Endothelial cell of umbilical vein (primary cell): ENCODE measurements at regions not wholly inside any gene's neighbourhood (a gene's known extent, or its start where the extent isn't known, plus 50 kb on each side); places are given as distances from the start of the nearest gene placed in this dataset.

ENCODE experiments used
- BruUV-seq: library from RNA; stranded (reverse); fragments of 400-500 nt; replicated peaks from 2 replicates; lab custom pipeline; 2021; lab: Mats Ljungman, UMichigan
- CTCF ChIA-PET: fragments of 300-600, 350-600 bp; sonication (Branson Sonifier 250); formaldehyde crosslinking; loops from one replicate; lab custom pipeline; 2021; ENCODE audit warnings: antibody characterized with exemption, inconsistent platforms; lab: Charles Lee
- POLR2A ChIA-PET: fragments of 300-600, 350-600 bp; sonication (Branson Sonifier 250); formaldehyde crosslinking; loops from one replicate; lab custom pipeline; 2021; ENCODE audit warnings: antibody characterized with exemption, inconsistent platforms; lab: Charles Lee
- DNase-seq: peaks from one replicate; pipeline ENCODE4 v3.0.0-alpha.2; 2011; ENCODE audit warnings: low read depth, low spot score
- FAIRE-seq: peaks from 2 replicates; lab custom pipeline; 2011; peaks lifted over from hg19 to GRCh38; lab: Jason Lieb, UNC
- H2AFZ ChIP-seq: 2 replicates; pipeline ENCODE4 v1.6.0; 2012; ENCODE audit warnings: low read depth, low read length, control low read depth, inconsistent platforms
- H3K27ac ChIP-seq: 2 replicates; pipeline ENCODE4 v1.5.1; 2011; ENCODE audit warnings: low read depth, mild to moderate bottlenecking, control low read depth, low read length, moderate library complexity; ENCODE audit not compliant: insufficient read depth
- H3K27me3 ChIP-seq, 2 experiments: 2 replicates each; pipeline versions ENCODE4 v1.6.0 to v1.6.1; 2011; ENCODE audit warnings: low read length in 2 of 2, mixed read lengths in 1 of 2; ENCODE audit not compliant: control insufficient read depth in 2 of 2, insufficient read depth in 2 of 2
- H3K36me3 ChIP-seq, 2 experiments: 2 replicates in 1 of 2; 3 replicates in 1 of 2; pipeline ENCODE4 v1.5.1; 2011; ENCODE audit warnings: low read length in 2 of 2, mild to moderate bottlenecking in 1 of 2, moderate library complexity in 1 of 2; ENCODE audit not compliant: control insufficient read depth in 2 of 2, insufficient read depth in 2 of 2; ENCODE audit errors: extremely low read depth in 1 of 2
- H3K4me1 ChIP-seq: 3 replicates; pipeline ENCODE4 v1.5.1; 2011; ENCODE audit warnings: mild to moderate bottlenecking, low read length; ENCODE audit not compliant: control insufficient read depth, insufficient read depth; ENCODE audit errors: extremely low read depth
- H3K4me2 ChIP-seq: 2 replicates; pipeline ENCODE4 v1.6.1; 2011; ENCODE audit warnings: low read length, control low read depth, mixed read lengths; ENCODE audit not compliant: insufficient read depth
- H3K4me3 ChIP-seq, 3 experiments: fragments of 200-600 bp in 1 of 3; sonication (generic), shearing (Covaris generic) in 1 of 3; replicated peaks in 1 of 3; 2 replicates each; pipeline ENCODE4 v1.5.1; 2011 to 2016; ENCODE audit warnings: control low read depth in 3 of 3, low read length in 3 of 3, mild to moderate bottlenecking in 2 of 3, inconsistent platforms in 1 of 3, low read depth in 1 of 3, moderate library complexity in 1 of 3; ENCODE audit not compliant: insufficient read depth in 1 of 3
- H3K79me2 ChIP-seq: 2 replicates; pipeline ENCODE4 v1.6.0; 2012; ENCODE audit warnings: low read length, inconsistent platforms; ENCODE audit not compliant: control insufficient read depth, insufficient read depth
- H3K9ac ChIP-seq: replicated peaks from 2 replicates; pipeline ENCODE3; 2011; ENCODE audit warnings: low read length, control low read depth; ENCODE audit not compliant: insufficient read depth; ENCODE audit errors: extremely low read depth
- H3K9me1 ChIP-seq: replicated peaks from 3 replicates; pipeline ENCODE4 v1.6.0; 2011; ENCODE audit warnings: mild to moderate bottlenecking, low read length; ENCODE audit not compliant: control insufficient read depth, insufficient read depth; ENCODE audit errors: extremely low read depth
- H3K9me3 ChIP-seq: replicated peaks from 2 replicates; pipeline ENCODE4 v1.5.1; 2012; ENCODE audit warnings: low read length, inconsistent platforms; ENCODE audit not compliant: control insufficient read depth, insufficient read depth
- H4K20me1 ChIP-seq: replicated peaks from 2 replicates; pipeline ENCODE3; 2011; ENCODE audit warnings: mild to moderate bottlenecking, low read length; ENCODE audit not compliant: control insufficient read depth, insufficient read depth; ENCODE audit errors: extremely low read depth
- CTCF ChIP-seq, 2 donors: IDR thresholded peaks; 1 replicate in 1 of 2; 2 replicates in 1 of 2; pipeline ENCODE4 v1.5.1; 2011; ENCODE audit warnings: low read length in 2 of 2, mild to moderate bottlenecking in 2 of 2, moderate library complexity in 2 of 2, control low read depth in 1 of 2, inconsistent platforms in 1 of 2, low read depth in 1 of 2; ENCODE audit not compliant: insufficient read depth in 1 of 2; ENCODE audit errors: extremely low read depth in 1 of 2
- EZH2 ChIP-seq: IDR thresholded peaks from 2 replicates; pipeline ENCODE4 v1.6.1; 2012; ENCODE audit warnings: borderline replicate concordance, low read depth, mild to moderate bottlenecking, moderate library complexity, low read length, inconsistent platforms; ENCODE audit not compliant: severe bottlenecking
- FOS ChIP-seq: IDR thresholded peaks from 2 replicates; pipeline ENCODE4 v1.6.1; 2011; ENCODE audit warnings: mild to moderate bottlenecking, low read length, moderate library complexity, borderline replicate concordance; ENCODE audit not compliant: insufficient read depth
- GATA2 ChIP-seq: IDR thresholded peaks from 2 replicates; pipeline ENCODE4 v1.7.0; 2011; ENCODE audit warnings: low read depth, mild to moderate bottlenecking, moderate library complexity, mixed read lengths, low read length; ENCODE audit not compliant: insufficient read length, insufficient read depth
- JUN ChIP-seq: IDR thresholded peaks from 2 replicates; pipeline ENCODE4 v1.6.1; 2011; ENCODE audit warnings: borderline replicate concordance, low read depth; ENCODE audit not compliant: insufficient read length, insufficient read depth
- MAX ChIP-seq: IDR thresholded peaks from 2 replicates; pipeline ENCODE4 v1.6.1; 2011; ENCODE audit not compliant: insufficient read depth, insufficient read length
- MYC ChIP-seq: IDR thresholded peaks from one replicate; pipeline ENCODE4 v1.6.1; 2011; ENCODE audit warnings: mild to moderate bottlenecking, low read depth, low read length
- POLR2A ChIP-seq: IDR thresholded peaks from 2 replicates; pipeline ENCODE4 v1.6.1; 2012; ENCODE audit warnings: low read depth, mild to moderate bottlenecking, control low read depth, low read length
- POLR2AphosphoS5 ChIP-seq: IDR thresholded peaks from 2 replicates; pipeline ENCODE4 v1.6.1; 2012; ENCODE audit warnings: low read depth, mild to moderate bottlenecking, control low read depth, low read length, moderate library complexity; ENCODE audit not compliant: insufficient read depth
- dilution Hi-C: fragments of 300-500 bp; cut with MboI; formaldehyde crosslinking; loops from one replicate; pipeline ENCODE4 v1.15.0; 2019; ENCODE audit warnings: low sequenced_read_pairs; ENCODE audit not compliant: extremely low pct_ligation_motif_present
- intact Hi-C: fragments of 100-400 bp; cut with micrococcal nuclease; formaldehyde crosslinking; loops from one replicate; pipeline ENCODE4 v1.10.0; 2022

GRCh38 chr10:31660300-31660699, 268.3 kb downstream of the ARHGAP12 start:
- Histone ChIP-seq H3K79me2 (no peaks in the 10 kb centered on the region), H4K20me1 (no peaks in the 10 kb centered on the region), H3K4me2 (no peak overlapping the region), H3K4me1 (no peaks in the 10 kb centered on the region), H3K27ac (no peak overlapping the region), H3K4me3 (no peak overlapping the region), H3K27me3 (no peaks in the 10 kb centered on the region), H2AFZ (no peak overlapping the region), H3K36me3 (no peaks in the 10 kb centered on the region), H3K9ac (no peak overlapping the region), H3K9me3 (no peaks in the 10 kb centered on the region), H3K9me1 (no peaks in the 10 kb centered on the region)
- POLR2A ChIA-PET = no interaction called here
- TF ChIP-seq FOS (no peak), MYC (no peak), POLR2A (no peak), EZH2 (no peak), POLR2AphosphoS5 (no peak), MAX (no peak), GATA2 (no peak), JUN (no peak), CTCF (IDR thresholded peaks at IDR 0.05; ENCODE audit: extremely low read depth in 1 of 2, insufficient read depth in 1 of 2, low read depth in 1 of 2, low read length in 2 of 2) (no peak)
- CTCF ChIA-PET = no interaction called here
- no TSS peak for BruUV-seq
- intact Hi-C loops = no loop called here
- dilution Hi-C loops = no loop called here
- FAIRE-seq (no peak), DNase-seq (no peak)
